GM18520 (cell line): ENCODE measurements at regions not wholly inside any gene's neighbourhood (a gene's known extent, or its start where the extent isn't known, plus 50 kb on each side); places are given as distances from the start of the nearest gene placed in this dataset.

ENCODE experiments used
- ATAC-seq: cut with Tn5 transposase; IDR thresholded peaks from one replicate; pipeline ENCODE4 v1.9.1; 2021; ENCODE audit not compliant: unreplicated experiment

GRCh38 chr16:79768276-79768970, 167.9 kb upstream of the MAF start:
- no peak for ATAC-seq

- no peak for ATAC-seq
Measured at GRCh38 chr16:79767421-79768275, 167.1 kb upstream of the MAF start.

GRCh38 chr16:79765901-79766394, 165.4 kb upstream of the MAF start:
- ATAC-seq: no peak

- no peak for ATAC-seq
Measured at GRCh38 chr16:79765431-79765830, 164.9 kb upstream of the MAF start.

- no peak for ATAC-seq
Measured at GRCh38 chr16:79764415-79765110, 164.0 kb upstream of the MAF start.

DNA sequence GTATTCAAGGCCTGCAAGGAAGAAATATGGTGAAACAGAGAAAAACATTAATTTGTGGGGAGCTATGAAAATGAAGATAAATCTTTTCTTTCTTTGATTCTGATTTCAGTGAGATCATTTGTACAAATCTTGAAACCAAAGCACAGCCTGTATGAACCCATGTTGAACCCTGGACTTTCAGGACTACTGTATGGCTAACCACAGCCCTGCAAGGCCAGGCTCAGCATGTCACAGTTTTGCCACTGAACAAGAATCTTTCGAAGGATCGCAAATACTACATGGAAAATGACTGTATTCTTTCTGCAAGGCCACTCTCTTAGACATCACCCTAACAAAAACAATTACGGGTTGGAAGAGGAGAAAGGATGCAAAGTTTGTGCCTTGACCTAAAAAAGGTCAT, 161.7 kb upstream of the MAF start:
- ATAC-seq: no peak

DNA sequence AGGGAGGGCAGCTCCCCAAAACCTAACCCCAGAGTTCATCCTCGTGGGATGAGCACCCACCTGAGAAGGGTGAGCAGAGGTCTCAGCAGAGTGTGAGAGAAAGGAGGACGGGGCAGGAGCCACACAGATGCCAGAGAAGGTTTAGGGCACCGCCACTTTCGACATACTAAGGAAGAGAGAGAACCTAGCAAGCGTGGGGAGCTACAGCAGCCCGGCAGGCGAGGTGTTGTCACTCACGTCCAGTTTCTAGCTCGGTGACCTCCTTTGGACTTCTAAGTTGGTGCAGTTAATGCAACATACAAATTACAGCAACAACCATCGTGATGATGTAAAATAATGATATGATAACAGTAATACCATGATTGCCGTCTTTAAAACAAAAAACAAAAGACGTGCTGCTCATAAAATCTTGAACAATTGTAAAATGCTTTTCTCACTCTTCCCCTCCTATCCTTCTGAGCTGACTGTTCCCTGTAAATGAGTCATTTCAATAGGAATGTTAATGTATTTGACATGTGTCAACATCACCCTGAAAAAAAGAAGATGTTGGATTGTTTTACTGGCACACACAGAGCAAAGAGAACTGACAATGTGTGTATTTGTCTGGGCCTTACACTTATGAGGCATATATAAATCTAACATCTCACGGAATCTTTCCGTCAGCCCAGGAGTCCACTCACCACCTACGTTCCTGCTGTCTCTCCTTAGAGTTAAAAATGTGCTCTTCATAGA, 158.2 kb upstream of the MAF start:
- ATAC-seq: no peak

DNA sequence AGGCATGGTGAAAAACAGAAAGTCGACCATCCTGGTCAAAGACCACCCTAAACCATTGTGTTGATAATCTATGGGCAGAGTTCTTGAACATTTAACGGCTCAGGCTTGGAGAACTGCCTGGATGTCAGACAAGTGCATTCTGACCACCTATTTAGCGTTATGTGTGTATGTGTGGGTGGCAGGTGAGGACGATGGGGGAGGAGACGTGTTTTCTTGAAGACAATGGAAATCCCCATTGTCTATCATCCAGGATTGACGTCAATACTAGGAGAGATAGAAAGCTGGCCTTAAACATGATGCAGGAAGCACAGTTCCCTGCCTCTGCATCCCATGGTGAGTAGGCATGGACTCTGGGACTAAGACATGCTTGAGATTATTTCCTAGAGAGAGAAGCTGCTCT, 157.4 kb upstream of the MAF start:
- no peak for ATAC-seq

GRCh38 chr16:79757163-79757562, 156.6 kb upstream of the MAF start:
- ATAC-seq: no peak

- ATAC-seq: no peak
Measured at GRCh38 chr16:79756571-79756970, 156.0 kb upstream of the MAF start.

DNA sequence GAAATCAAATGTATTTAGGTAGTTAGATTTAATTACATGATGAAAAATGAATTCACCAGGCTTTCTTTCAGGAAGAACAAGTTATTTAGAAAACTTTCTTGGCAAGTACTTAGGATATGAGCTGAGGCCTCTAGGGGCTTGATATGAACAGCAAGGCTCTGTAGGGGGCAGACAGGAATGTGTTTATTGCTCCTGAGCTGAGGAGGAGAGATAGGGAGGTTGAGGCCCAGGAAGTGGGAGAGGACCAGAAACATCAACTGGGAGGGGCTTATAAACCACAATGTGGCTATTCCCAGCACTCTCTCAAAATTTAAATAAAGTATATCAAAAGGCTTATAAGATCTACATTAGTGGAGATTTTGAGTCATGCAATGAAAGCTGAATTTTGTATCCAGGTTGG, 154.0 kb upstream of the MAF start:
- no peak for ATAC-seq

GRCh38 chr16:79754081-79754480, 153.5 kb upstream of the MAF start:
- no peak for ATAC-seq

DNA sequence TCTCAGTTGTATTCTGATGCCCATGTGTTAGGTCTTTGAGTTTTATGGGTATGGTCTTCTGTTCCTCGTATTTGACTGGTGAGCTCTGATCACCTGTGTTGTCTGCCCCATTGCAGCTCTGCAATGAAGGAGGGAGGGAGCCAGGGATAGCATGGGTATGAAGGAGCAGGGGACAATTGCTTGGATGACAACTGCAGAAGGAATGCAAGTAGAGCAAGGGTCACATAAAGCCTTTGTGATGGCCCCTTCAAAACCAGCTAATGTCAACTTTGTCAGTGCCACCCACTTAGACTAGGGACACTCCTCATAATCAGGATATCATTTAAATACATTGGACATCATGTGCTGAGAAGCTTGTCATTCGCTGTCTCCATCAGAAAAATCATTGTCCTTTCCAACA, 152.7 kb upstream of the MAF start:
- ATAC-seq: no peak

DNA sequence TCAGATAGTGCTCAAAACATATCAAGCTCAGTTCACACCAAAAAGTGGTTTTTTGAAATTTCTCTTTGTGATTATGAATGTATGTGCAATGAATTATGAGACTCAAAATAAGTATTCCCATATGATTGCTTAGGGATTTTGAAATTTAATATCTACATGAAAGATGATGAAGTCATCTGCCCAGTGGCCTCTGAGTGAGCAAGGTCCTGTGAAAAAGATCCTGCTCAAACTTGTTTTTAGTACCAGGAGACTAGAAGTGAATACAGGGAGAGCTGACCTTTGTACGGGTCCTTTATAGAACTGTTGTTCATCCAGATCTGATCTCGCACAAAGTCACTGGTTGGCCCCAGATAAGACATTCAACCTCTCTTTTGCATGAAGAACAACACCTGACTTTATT, 151.9 kb upstream of the MAF start:
- no peak for ATAC-seq

DNA sequence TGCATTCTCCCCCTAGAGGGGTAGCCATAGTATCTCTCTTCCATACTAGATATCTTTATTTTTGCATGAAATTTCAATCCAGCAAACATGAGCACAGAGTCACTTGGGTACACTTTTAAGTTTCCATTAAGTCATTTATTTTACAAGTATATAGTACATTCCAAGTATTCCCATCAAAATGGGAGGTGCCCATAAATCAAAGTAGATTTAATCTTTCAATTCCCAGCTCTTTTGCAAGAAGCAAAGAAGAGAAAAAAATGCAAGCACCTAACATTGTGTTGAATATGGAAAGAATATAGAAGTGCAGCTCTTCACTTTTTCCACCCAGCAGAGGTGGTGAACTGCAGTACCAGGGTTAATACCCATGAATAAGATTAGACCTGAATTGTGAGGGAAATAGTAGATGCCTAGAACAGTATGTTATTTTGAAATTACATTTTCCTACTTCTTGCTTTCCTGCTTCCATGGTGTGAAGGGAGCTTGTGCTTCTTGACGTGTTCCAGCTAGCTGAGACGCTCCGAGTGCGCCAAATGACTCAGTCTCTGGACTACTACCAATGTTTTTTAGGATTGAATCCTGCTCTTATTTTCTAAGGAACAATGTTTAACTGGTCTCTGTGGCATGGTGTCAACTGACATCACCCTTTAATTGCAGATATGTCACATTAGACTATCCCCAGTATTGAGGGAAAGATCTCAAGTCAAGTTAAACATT, 151.1 kb upstream of the MAF start:
- no peak for ATAC-seq

DNA sequence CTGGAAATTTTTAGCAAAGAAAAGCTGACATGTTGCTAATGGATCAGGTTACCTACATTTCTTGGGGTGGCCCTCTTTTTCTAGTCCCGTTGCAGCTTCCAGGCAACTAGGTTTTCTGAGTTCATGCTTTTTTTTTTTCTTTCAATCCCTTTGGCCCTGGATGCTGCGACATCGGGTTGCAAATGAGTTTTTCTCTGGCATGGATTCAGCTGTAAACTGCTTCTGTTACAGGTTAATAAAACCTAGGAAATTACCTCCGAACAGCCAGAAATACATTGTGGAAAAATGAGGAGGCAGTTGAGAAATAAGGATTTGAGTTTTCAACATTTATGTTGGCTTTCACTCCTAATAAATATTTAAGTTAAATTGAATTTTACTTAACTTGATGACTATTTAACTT, 149.8 kb upstream of the MAF start:
- ATAC-seq: no peak

DNA sequence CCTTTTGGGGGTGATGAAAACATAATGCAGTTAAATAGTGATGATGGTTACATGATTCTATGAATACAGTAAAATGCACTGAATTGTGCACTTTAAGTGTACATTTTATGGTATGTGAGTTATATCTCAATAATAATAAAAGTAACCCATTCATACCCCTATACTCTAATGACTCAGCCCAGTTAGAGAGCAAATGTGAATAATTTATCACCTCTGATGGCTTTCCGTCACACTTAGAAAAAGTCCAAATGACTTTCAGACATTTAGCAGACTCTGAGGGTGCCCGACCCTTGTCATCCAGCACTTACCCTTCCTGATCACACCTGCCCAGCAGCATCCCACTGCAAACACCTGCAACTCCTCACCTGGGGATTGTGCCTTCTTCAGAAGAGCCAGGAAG, 148.1 kb upstream of the MAF start:
- no peak for ATAC-seq

DNA sequence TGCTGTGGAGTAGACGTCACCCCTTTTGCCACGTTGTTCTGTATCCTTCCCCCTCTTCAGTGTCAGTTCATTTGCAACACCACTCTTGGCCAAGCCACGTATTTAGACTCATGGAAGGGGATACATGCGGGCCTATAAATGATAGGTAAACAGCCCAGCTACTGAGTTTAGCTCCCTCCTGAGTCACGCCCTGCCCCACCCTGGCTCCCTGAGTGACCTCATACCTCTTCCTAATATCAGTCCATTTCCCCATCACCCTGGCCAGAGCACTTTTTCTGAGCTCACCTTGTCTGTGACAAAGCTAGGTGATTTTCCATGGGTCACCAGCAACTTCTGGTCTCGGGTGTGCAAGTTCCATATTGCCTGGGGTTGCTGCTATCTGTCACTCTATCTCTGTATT, 147.2 kb upstream of the MAF start:
- no peak for ATAC-seq

DNA sequence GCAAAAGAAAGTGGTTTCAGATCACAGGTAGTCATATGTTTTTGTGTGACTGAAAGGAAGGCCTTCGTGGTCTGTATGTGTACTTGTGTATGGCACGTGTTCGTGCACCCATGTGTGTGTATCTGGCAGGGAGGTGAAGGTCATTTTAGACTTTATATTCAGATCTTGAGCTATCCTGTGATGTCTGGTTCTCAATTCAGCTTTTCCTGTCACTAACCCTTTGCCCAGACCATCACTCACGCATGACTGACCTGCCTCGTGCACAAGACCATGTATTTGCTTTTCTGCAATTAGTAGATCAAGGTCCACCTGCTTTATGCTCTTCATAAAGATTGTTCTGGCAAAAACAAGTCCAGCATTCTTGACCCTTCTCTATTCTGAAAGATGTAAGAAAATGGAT, 139.7 kb upstream of the MAF start:
- no peak for ATAC-seq

DNA sequence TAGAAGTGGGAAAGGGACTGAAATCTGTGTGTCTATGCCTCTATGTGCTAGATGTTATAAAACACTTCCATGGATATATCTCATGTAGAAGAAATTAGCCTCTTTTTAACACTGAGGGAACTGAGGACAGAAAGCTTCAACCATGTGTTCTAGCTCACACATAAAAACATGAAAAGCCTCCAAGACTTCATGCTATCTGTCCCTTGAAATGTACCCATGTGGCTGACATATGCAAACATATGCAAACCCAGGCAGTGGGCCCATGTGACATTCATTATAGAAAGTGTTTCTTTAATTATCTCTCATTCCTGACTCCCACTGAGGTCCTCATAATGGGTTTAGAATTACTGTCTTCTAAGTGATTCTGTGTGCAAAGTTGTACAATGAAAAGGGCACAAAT, 134.7 kb upstream of the MAF start:
- no peak for ATAC-seq

- no peak for ATAC-seq
Measured at GRCh38 chr16:79734721-79735120, 134.2 kb upstream of the MAF start.
